Hematopoietic multipotent progenitor cell treated with erythropoietin and hydrocortisone succinate and interleukin-3 and kit ligand, for 4 days (in vitro differentiated cells): ENCODE measurements at regions not wholly inside any gene's neighbourhood (a gene's known extent, or its start where the extent isn't known, plus 50 kb on each side); places are given as distances from the start of the nearest gene placed in this dataset.

ENCODE experiments used
- DNase-seq: peaks from one replicate; pipeline ENCODE4 v3.0.0-alpha.2; 2015

DNA sequence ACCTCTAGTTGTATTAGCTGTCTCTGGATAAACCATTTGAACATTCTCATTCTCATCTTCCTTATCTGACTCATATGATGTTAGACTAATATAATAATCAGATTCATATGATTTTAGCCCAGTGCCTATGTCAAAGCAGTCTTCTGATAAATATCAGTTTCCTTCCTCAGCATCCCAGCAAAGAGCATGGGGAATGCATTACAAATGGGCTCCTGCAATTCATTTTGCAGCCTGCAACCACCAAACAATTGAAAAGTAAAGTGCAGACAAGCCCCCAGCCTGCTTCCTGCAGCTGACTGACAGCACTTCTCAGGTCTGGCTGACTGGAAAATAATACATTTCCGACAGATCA is 78.2 kb upstream of the STAC start:
- no peak for DNase-seq

DNA sequence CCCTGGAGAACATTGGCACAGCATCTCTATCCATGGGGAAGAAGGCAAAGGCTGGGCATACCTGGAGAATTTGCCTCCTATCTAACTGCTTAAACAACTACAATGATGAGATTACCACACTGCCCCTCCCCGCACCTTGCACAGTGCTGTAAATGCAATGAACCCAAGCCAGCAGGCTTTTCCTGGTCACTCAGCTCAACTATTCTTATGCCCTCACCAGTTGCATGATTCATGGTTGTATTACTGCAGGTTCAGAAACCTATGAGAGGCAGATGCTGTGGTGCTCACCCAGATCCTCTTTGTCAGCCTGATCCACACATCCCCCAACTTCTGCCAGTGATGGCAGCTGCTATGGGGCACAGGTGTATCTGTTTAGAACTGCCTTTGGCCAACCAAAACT is 77.7 kb upstream of the STAC start:
- DNase-seq: no peak

DNA sequence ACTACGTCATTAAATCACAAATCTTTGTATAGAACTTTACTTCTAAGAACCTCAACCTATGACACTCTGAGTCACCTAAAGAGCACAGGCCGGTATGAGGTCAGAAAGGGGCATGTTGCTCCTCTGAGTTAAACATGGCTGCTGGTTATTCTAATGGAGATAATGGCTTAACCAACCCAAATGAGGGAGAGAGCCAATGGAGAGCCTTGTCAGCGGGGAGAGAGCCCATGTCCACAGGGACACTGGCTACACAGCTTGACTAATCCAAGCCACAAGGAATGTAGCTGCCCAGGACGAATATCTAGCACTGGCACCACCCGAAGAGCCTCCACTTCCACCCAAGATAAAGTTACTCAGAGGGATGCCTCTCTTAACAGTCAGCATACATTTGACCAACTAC is 77.0 kb upstream of the STAC start:
- DNase-seq: no peak

DNA sequence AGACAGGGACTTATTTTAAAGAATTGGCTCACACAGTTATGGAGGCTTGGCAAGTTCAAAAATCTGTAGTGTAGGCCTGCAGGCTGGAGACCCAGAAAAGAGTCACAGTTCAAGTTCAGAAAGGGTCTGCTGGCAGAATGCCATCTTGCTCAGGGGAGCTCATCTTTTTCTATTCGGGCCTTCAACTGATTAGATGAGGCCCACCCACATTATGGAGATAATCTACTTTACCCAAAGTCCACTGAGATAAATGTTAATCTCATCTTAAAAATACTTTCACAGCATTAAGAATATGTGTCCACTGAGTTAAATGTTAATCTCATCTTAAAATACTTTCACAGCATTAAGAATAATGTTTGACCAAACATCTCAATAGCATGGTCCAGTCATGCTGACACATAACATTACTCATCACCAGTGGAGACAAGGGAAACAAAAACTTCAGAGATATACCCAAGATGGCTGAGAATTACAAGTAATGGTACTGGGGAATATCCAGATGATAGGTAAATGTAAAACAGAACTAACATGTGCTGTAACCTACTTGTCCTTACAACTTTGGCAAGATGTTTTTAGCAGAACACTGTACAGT is 74.3 kb upstream of the STAC start:
- no peak for DNase-seq

DNA sequence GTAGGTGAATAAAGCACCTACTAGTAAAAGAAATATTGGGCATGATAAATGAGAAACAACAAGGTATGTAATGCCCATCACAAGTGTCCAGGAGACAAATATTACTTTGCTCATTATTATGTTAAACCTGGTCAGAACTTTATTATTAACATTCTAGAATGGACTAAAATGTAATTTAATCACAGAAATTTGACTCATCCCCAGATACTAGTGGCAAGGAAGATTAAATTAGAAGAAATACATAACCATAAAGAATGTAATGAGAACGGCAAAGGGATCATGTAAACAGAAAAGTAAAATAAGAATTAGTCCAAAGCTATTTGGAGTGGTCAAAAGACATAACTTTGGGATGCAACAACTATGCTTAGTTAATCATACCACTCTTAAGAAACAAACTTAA is 71.2 kb upstream of the STAC start:
- DNase-seq: no peak

DNA sequence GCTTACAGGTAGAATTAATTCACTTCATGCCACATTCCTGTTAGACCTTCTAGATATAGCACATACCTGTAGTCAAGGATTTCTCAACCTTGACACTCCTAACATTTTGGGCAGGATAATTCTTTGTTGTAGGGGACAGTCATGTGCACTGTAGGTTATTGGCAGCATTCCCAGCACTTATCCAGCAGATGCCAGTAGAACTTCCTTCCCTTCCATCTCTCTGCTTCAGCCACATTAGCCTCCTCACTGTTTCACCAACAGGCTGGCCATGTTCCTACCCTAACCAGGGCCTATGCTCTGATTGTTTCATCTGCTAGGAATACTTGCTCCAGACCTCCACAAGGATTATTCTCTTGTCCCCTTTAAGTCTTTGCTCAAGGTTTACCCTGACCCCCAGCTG is 68.0 kb upstream of the STAC start:
- DNase-seq: no peak

DNA sequence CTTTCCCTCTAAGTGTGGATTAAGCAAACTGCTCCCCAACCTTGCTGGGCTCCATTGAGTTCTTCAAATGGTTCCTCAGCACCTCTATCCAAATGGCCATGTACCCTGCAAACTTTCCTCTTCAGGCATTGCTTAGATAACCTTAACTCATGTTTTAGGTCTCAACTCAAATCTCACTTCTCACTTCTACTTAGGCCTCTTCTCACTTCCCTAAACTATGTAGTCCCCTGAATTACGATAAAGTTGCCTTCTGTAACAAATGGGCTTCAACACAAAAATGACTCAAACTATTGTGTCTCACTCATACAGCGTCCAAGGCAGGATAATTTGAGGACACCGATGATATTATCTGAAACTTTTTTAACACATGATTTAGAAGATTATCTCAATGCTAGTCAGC is 62.4 kb upstream of the STAC start:
- DNase-seq: no peak

DNA sequence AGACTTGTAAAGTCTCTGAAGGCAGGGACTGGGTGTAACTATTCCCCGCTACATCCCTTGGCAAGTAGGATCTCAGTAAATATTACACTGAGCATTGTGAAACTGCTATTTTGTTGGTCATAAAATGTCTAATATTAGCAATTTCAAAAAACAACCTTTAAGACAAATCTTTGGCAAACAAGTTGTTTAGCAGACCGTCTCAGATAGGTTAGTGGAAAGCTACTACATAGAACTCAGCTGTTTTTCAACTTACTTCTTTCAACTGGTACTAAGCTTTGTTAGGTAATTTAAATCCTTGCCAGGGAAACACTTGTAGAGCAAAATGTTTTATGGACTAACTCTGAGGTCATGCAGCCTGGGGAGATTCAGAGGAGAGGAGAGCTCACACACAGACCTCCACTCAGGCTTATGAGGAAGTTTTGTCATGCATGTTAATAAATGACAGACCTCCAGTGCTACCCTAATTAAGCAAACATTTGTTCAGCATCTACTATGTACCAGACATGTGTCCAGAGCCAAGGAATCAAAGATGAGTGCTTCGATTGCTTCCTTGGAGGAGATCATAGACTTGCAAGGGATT is 61.6 kb upstream of the STAC start:
- DNase-seq: no peak

DNA sequence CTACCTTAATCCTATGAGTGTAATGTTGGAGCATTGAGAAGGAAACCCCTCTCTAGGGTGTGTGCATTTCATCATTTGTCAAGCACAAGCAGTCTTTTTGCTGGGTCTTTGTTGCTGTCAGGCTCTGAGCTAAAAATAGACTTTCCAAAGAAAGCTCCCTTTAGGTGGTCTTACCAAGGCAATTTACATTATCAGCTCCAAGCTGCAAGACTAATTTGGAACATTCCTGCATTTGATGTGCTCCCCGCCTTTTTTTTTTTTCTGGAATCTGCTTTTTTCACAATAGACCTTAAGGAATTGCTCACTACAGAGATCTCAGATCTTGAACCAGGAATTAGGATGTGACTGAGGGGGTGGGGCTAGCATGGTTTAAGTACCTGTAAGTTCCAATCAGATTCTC is 60.6 kb upstream of the STAC start:
- no peak for DNase-seq
